Fibroblast of villous mesenchyme (primary cell): ENCODE measurements at regions not wholly inside any gene's neighbourhood (a gene's known extent, or its start where the extent isn't known, plus 50 kb on each side); places are given as distances from the start of the nearest gene placed in this dataset.

ENCODE experiments used
- DNase-seq: peaks from one replicate; pipeline ENCODE4 v3.0.0-alpha.2; 2010; ENCODE audit warnings: low read depth
- H3K4me3 ChIP-seq: 2 replicates; pipeline ENCODE4 v1.5.1; 2011; ENCODE audit warnings: low read depth, mild to moderate bottlenecking, low read length
- TF ChIP-seq, protein P1 (sequence below): IDR thresholded peaks from 2 replicates; pipeline ENCODE4 v1.5.1; 2012; ENCODE audit warnings: low read depth, mild to moderate bottlenecking, low read length; ENCODE audit not compliant: insufficient read depth

DNA sequence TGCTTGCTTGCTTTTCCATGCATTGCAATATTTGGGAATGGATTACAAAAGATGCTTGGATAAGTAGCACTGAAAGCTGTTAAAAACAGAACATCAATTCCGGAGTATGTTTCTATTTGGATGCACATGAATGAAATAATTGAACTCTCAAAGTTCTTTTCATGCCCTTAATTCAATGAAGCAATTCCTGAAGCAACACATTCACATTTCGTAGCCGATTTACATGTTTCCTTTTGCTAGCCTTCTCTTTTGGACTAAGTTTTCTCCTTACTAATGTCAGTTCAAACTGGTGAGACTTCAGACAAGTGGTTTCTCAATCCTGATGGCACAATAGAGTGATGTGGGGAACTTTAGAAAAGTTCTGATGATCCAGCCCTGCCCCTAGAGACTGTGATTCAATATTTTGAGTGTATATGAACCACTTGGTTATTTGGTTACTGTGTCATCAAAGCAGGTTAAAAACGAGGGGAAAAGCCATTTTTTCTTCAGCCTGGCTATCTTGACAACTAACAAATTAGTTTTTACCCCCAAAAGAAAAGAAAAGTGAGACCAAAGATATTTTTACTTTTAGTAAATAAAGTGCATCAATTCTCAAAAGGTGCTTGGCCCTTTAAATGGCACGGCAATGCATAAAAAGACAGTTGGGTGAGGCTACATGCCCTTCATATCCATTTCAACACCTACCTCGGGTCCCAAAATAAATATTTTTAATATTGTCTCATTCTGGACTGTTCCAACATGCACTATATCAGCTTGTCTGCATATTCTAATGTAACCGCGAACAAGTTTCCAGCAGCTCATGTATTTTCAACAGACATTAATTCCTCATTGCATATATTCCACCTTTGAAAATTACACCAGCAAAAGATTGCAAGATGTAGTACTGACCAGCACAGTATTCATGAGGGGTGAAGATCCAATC, 90.1 kb upstream of the RPL34 start:
- TF ChIP-seq, protein P1, sequence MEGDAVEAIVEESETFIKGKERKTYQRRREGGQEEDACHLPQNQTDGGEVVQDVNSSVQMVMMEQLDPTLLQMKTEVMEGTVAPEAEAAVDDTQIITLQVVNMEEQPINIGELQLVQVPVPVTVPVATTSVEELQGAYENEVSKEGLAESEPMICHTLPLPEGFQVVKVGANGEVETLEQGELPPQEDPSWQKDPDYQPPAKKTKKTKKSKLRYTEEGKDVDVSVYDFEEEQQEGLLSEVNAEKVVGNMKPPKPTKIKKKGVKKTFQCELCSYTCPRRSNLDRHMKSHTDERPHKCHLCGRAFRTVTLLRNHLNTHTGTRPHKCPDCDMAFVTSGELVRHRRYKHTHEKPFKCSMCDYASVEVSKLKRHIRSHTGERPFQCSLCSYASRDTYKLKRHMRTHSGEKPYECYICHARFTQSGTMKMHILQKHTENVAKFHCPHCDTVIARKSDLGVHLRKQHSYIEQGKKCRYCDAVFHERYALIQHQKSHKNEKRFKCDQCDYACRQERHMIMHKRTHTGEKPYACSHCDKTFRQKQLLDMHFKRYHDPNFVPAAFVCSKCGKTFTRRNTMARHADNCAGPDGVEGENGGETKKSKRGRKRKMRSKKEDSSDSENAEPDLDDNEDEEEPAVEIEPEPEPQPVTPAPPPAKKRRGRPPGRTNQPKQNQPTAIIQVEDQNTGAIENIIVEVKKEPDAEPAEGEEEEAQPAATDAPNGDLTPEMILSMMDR: no peak

DNA sequence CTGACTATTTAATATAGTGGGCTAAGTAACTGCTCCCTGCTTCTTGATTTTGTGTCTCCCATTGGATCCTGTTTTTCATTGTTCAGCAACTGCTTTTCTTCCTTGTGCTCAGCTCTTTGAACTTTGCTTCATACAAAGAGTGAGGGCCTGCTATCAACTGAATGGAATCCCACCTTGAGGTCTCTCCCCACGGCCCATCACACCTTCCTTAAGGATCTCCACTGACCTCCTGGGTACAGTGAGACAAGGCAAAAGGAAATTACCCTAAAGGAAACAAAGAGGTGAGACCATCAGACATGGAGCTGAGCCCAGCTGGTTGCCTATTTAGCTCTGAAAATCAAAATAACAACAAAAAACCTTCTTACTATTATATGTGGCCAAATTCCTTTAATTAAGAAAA, 91.3 kb upstream of the RPL34 start:
- TF ChIP-seq, protein P1: no peak
- no peak overlapping the region for H3K4me3 ChIP-seq
- no peak for DNase-seq

More for the DNA sequence above, 90.1 kb upstream of the RPL34 start:
- DNase-seq: no peak
- no peak overlapping the region for H3K4me3 ChIP-seq

DNA sequence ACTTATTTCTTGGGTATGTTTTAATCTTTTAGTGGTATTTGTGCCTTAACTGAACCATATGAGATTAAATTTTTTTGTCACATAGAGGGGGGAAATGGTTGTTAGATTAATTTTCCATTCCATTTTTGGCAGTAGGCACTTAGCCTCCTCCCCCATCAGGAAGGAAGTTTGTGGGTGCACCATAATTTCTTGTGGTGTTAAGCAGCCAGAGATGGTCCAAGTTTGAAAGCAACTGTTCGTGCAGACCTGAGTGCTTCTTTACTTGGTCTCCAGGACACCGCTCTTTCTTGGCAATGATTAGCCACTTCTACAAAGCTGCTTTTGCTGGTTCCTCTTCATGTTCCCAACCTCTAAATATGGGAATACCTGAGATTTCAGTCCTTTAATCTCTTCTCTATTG, 92.7 kb upstream of the RPL34 start:
- no peak for DNase-seq
- H3K4me3 ChIP-seq: no peak overlapping the region
- TF ChIP-seq, protein P1: no peak

DNA sequence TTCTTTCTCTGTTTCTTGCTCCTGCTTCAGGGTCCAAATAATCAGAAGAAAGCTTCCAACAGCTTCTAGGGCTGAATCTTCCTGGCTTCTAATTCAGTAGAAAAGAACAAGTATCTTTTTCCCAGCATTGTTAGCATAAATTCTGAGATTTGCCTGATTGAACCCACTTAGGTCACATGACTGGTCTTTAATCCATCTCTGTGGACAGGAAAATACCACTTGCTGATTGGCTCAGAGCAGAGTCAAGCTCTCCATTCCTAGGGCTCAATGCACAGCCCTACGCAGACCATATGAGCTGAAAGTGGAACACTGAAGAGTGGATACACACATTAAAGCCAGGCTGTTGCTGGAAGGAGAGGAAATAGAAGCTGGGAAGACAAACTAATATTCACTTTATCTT, 99.6 kb upstream of the RPL34 start:
- H3K4me3 ChIP-seq: no peak overlapping the region
- no peak for DNase-seq
- TF ChIP-seq, protein P1: no peak

DNA sequence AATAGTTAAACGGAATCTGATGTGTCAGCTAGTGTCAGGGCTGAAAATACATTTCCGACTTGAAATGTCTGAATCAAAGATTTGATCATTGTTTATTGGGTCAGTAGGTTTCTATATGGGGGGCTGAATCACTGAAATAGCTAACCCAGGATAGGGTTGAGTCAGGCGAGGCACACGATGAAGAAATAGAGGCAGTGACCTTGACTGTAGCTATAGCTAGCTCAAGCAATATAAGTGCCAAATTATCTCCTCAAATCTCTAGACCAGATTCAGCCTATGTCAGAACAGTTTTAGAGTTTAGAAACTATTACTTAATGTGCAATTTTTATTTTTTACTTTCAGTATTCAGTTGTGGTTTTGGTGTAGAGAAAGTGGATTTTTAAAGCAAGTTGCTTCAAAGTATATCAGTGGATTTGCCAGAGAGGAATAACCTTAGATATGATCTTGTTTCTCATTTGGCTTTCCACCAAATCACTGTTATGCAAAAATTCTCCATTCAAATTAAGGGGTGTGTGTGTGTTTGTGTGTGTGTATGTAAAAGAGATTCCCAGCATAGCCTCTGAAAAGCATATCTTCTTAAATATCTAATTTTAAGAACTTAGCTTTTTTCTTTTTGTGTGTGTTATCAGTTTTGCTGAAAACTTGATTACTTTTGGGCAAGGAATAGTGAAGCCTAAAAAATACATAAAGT, 100.3 kb upstream of the RPL34 start:
- no peak overlapping the region for H3K4me3 ChIP-seq
- no peak for DNase-seq
- TF ChIP-seq, protein P1: no peak

DNA sequence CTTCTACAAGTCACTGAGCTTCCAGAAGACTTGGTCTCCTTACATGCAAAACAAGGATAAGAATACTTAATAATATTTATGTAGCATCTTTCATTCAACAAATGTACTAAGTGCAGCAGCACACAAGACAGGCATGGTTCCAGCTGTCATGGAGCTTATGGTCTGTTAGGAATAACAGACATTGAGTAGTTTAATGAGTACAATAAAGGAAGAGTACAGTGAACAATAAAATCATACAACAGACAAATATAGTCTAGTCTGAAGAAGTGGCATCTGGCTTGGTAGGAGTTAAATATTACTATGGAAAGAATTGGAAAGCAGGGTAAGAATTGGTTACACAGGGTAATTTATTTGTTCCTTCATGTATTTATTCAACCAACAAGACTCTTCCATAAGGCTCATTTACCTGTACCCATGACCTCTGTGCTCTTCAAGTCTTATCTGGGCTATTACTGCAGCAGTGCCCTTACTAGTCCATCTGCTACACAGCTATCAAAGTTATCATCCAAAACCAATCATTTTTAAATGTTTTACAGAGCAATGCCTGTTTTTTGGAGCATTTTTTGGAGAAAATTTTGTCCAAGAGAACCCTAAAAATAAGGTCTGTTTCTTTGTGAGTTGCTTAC, 101.1 kb upstream of the RPL34 start:
- DNase-seq: no peak
- no peak overlapping the region for H3K4me3 ChIP-seq
- TF ChIP-seq, protein P1: no peak
